Adrenal gland (tissue), 9 donors: ENCODE measurements at regions not wholly inside any gene's neighbourhood (a gene's known extent, or its start where the extent isn't known, plus 50 kb on each side); places are given as distances from the start of the nearest gene placed in this dataset.

Experiments
- DNase-seq, 7 donors: peaks; one replicate each; pipeline ENCODE4 v3.0.0-alpha.2; 2019 to 2020
- H3K27ac ChIP-seq, 5 donors: fragments of 200-600 bp; sonication (generic) in 4 of 5; 1 replicate in 3 of 5; 2 replicates in 2 of 5; pipeline versions ENCODE4 v1.5.1 to v1.8.0; 2016 to 2020; ENCODE audit warnings: mild to moderate bottlenecking in 1 of 5
- H3K27me3 ChIP-seq: fragments of 200-600 bp; 2 replicates; pipeline ENCODE4 v1.8.0; 2021
- H3K36me3 ChIP-seq, 2 donors: fragments of 200-600 bp; replicated peaks in 1 of 2; 1 replicate in 1 of 2; 2 replicates in 1 of 2; pipeline versions ENCODE4 v1.5.1 to v1.8.0; 2018 to 2022
- H3K4me1 ChIP-seq, 2 donors: fragments of 200-600 bp; replicated peaks in 1 of 2; 1 replicate in 1 of 2; 2 replicates in 1 of 2; pipeline versions ENCODE4 v1.5.1 to v1.8.0; 2018 to 2021
- H3K4me3 ChIP-seq, 4 donors: fragments of 200-600 bp; sonication (generic) in 3 of 4; one replicate each; pipeline ENCODE4 v1.5.1; 2016 to 2018
- H3K9me3 ChIP-seq, 3 donors: fragments of 200-600 bp; sonication (generic) in 1 of 3; replicated peaks in 1 of 3; 1 replicate in 2 of 3; 2 replicates in 1 of 3; pipeline versions ENCODE4 v1.5.1 to v1.8.0; 2016 to 2021
- CTCF ChIP-seq, 6 experiments: fragments of 450-650 bp in 4 of 6; fragments of 200-600 bp in 2 of 6; sonication (generic) in 1 of 6; IDR thresholded peaks; 1 replicate in 5 of 6; 2 replicates in 1 of 6; pipeline versions ENCODE4 v1.5.1 to v1.8.0; 2016 to 2021; ENCODE audit warnings: antibody characterized with exemption in 6 of 6, mild to moderate bottlenecking in 2 of 6, moderate library complexity in 1 of 6
- POLR2A ChIP-seq, 2 donors: fragments of 450-650 bp; IDR thresholded peaks; one replicate each; pipeline ENCODE4 v1.6.1; 2017; ENCODE audit warnings: antibody characterized with exemption in 2 of 2, mild to moderate bottlenecking in 2 of 2, moderate library complexity in 1 of 2
- WGBS, 4 donors: extraction: QIAGEN DNeasy Blood & Tissue Kit in 2 of 4; methylation state at CpG; one replicate each; pipeline versions ENCODE4 v1.1.5 to v1.1.7; 2013 to 2017; 5-methylcytosine and 5-hydroxymethylcytosine counted together
- intact Hi-C, 2 donors: fragments of 100-400 bp; cut with DNase I; formaldehyde crosslinking; loops; one replicate each; pipeline versions ENCODE4 v1.14.1 to v1.15.0; 2022 to 2023
- donor health status: healthy with polysubstance abuse.
- donor health status: Bipolar disorder and iron deficiency.
- donor health status: DM: yes; HTN: yes; CAD: no.
- donor health status: DM: no; HTN: no; CAD: no.
- donor health status: DM: no; HTN: no; CAD: no.

- TF ChIP-seq CTCF (IDR thresholded peaks at IDR 0.05) (no peak), POLR2A (IDR thresholded peaks at IDR 0.05) (no peak)
- no peak for DNase-seq
- no peaks in the 10 kb centered on the region for H3K9me3 ChIP-seq
- H3K27me3 ChIP-seq: no peaks in the 10 kb centered on the region
- intact Hi-C loops: no loop called here
- no peaks in the 10 kb centered on the region for H3K36me3 ChIP-seq
- 26 to 49% (median 35%) methylated on average over 2 of the region's 2 CpGs for WGBS, 4 donors
- no peak overlapping the region for H3K4me3 ChIP-seq
- no peaks in the 10 kb centered on the region for H3K4me1 ChIP-seq
- H3K27ac ChIP-seq: no peak overlapping the region
Measured at GRCh38 chr9:117470902-117471301, 56.0 kb upstream of the ASTN2 start.

- H3K4me3 ChIP-seq: no peak overlapping the region
- no peaks in the 10 kb centered on the region for H3K4me1 ChIP-seq
- no peaks in the 10 kb centered on the region for H3K27me3 ChIP-seq
- DNase-seq: no peak
- intact Hi-C loops: no loop called here
- WGBS, 4 donors: 15 to 42% (median 30%) methylated on average over 1 of the region's 1 CpG
- no peak for TF ChIP-seq CTCF (IDR thresholded peaks at IDR 0.05)
- TF ChIP-seq POLR2A (IDR thresholded peaks at IDR 0.05): no peak
- no peak overlapping the region for H3K27ac ChIP-seq
- H3K9me3 ChIP-seq: no peaks in the 10 kb centered on the region
- no peaks in the 10 kb centered on the region for H3K36me3 ChIP-seq
Measured at GRCh38 chr9:117470455-117470854, 55.6 kb upstream of the ASTN2 start.

GRCh38 chr9:117466111-117466510 is 51.3 kb upstream of the ASTN2 start:
- DNase-seq: no peak
- Histone ChIP-seq H3K9me3 (no peaks in the 10 kb centered on the region), H3K4me3 (no peak overlapping the region), H3K27me3 (no peaks in the 10 kb centered on the region), H3K36me3 (no peaks in the 10 kb centered on the region), H3K4me1 (no peaks in the 10 kb centered on the region), H3K27ac (no peak overlapping the region)
- WGBS, 4 donors: 56 to 71% (median 62%) methylated on average over 3 of the region's 3 CpGs
- no peak for TF ChIP-seq POLR2A (IDR thresholded peaks at IDR 0.05)
- TF ChIP-seq CTCF (IDR thresholded peaks at IDR 0.05): no peak
- intact Hi-C loops: no loop called here

- no peak overlapping the region for H3K27ac ChIP-seq
- H3K4me3 ChIP-seq: no peak overlapping the region
- 60 to 76% (median 72%) methylated on average over 4 of the region's 4 CpGs for WGBS, 4 donors
- H3K4me1 ChIP-seq: no peaks in the 10 kb centered on the region
- no peak for TF ChIP-seq POLR2A (IDR thresholded peaks at IDR 0.05)
- no peak for TF ChIP-seq CTCF (IDR thresholded peaks at IDR 0.05)
- H3K27me3 ChIP-seq: no peaks in the 10 kb centered on the region
- no peaks in the 10 kb centered on the region for H3K36me3 ChIP-seq
- intact Hi-C loops: no loop called here
- DNase-seq: no peak
- H3K9me3 ChIP-seq: no peaks in the 10 kb centered on the region
Measured at GRCh38 chr9:117465706-117466105, 50.8 kb upstream of the ASTN2 start.
